ENCODE measurements at regions not wholly inside any gene's neighbourhood (a gene's known extent, or its start where the extent isn't known, plus 50 kb on each side); places are given as distances from the start of the nearest gene placed in this dataset.

- TF ChIP-seq CTCF (IDR thresholded peaks at IDR 0.05; ENCODE audit: insufficient read depth, low read length) = no peak
- H3K4me3 ChIP-seq (ENCODE audit: low read depth, low read length) = no peak overlapping the region
Observed at GRCh38 chr5:123269851-123270250, 153.4 kb downstream of the CEP120 start.

GRCh38 chr5:123269436-123269835, 153.8 kb downstream of the CEP120 start:
- DNase-seq (ENCODE audit: low read depth) = no peak
- no peak for TF ChIP-seq CTCF (IDR thresholded peaks at IDR 0.05; ENCODE audit: insufficient read depth, low read length)
- H3K4me3 ChIP-seq (ENCODE audit: low read depth, low read length) = no peak overlapping the region

More at GRCh38 chr5:123269851-123270250, 153.4 kb downstream of the CEP120 start:
- DNase-seq (ENCODE audit: low read depth) = no peak

GRCh38 chr5:123266365-123266764, 156.8 kb downstream of the CEP120 start:
- TF ChIP-seq CTCF (IDR thresholded peaks at IDR 0.05; ENCODE audit: insufficient read depth, low read length) = no peak
- DNase-seq (ENCODE audit: low read depth) = no peak

GRCh38 chr5:123265551-123265950, 157.7 kb downstream of the CEP120 start:
- no peak overlapping the region for H3K4me3 ChIP-seq (ENCODE audit: low read depth, low read length)
- DNase-seq (ENCODE audit: low read depth) = peak; percentile 70
- TF ChIP-seq CTCF (IDR thresholded peaks at IDR 0.05; ENCODE audit: insufficient read depth, low read length) = no peak

More at GRCh38 chr5:123266365-123266764, 156.8 kb downstream of the CEP120 start:
- no peak overlapping the region for H3K4me3 ChIP-seq (ENCODE audit: low read depth, low read length)

- no peak for TF ChIP-seq CTCF (IDR thresholded peaks at IDR 0.05; ENCODE audit: insufficient read depth, low read length)
- DNase-seq (ENCODE audit: low read depth) = peak; percentile 30
- no peak overlapping the region for H3K4me3 ChIP-seq (ENCODE audit: low read depth, low read length)
Observed at GRCh38 chr5:123264394-123264793, 158.8 kb downstream of the CEP120 start.

- H3K4me3 ChIP-seq (ENCODE audit: low read depth, low read length) = no peak overlapping the region
- DNase-seq (ENCODE audit: low read depth) = no peak
- no peak for TF ChIP-seq CTCF (IDR thresholded peaks at IDR 0.05; ENCODE audit: insufficient read depth, low read length)
Observed at GRCh38 chr5:123263859-123264258, 159.3 kb downstream of the CEP120 start.

- no peak overlapping the region for H3K4me3 ChIP-seq (ENCODE audit: low read depth, low read length)
- peak; percentile 35 for DNase-seq (ENCODE audit: low read depth)
- no peak for TF ChIP-seq CTCF (IDR thresholded peaks at IDR 0.05; ENCODE audit: insufficient read depth, low read length)
Observed at GRCh38 chr5:123262216-123262823, 160.9 kb downstream of the CEP120 start.

Data from fibroblast of the aortic adventitia (primary cell).